IMR-90 (cell line): ENCODE measurements at regions not wholly inside any gene's neighbourhood (a gene's known extent, or its start where the extent isn't known, plus 50 kb on each side); places are given as distances from the start of the nearest gene placed in this dataset.

Experiments used
- ATAC-seq: fragments of 200-7000 bp; cut with Tn5 transposase; 2 replicates; pipeline ENCODE4 v1.9.1; 2020; ENCODE audit warnings: low read depth, mild to moderate bottlenecking, moderate library complexity
- BruUV-seq: library from RNA; stranded (reverse); fragments of 400-500 nt; replicated peaks from 2 replicates; lab custom pipeline; 2021; lab: Mats Ljungman, UMichigan
- CTCF ChIA-PET: fragments of 300-600 bp; formaldehyde crosslinking; extraction: SDS; loops from one replicate; lab custom pipeline; 2021; ENCODE audit warnings: antibody characterized with exemption; lab: Yijun Ruan, JAX
- POLR2A ChIA-PET: fragments of 300-600 bp; sonication (Branson Sonifier 250); formaldehyde crosslinking; loops from one replicate; lab custom pipeline; 2022; ENCODE audit warnings: antibody characterized with exemption; ENCODE audit not compliant: unreplicated experiment; lab: Charles Lee
- DNase-seq: peaks from one replicate; pipeline ENCODE4 v3.0.0; 2013
- H2AFZ ChIP-seq: replicated peaks from 2 replicates; pipeline ENCODE3; 2013; ENCODE audit warnings: low read length, mild to moderate bottlenecking; ENCODE audit not compliant: poor library complexity
- H2AK5ac ChIP-seq: 2 replicates; pipeline ENCODE4 v1.6.1; 2013; ENCODE audit warnings: low read depth, low read length, inconsistent platforms
- H2AK9ac ChIP-seq: replicated peaks from 2 replicates; pipeline ENCODE3; 2013; ENCODE audit warnings: mild to moderate bottlenecking, low read depth, low read length, moderate library complexity; ENCODE audit not compliant: poor library complexity
- H2BK120ac ChIP-seq: 2 replicates; pipeline ENCODE4 v1.6.1; 2013; ENCODE audit warnings: low read depth, low read length, inconsistent platforms
- H2BK15ac ChIP-seq: 3 replicates; pipeline ENCODE4 v1.6.1; 2013; ENCODE audit warnings: low read depth, low read length, inconsistent platforms
- H2BK20ac ChIP-seq: 2 replicates; pipeline ENCODE4 v1.6.1; 2013; ENCODE audit warnings: low read depth, mild to moderate bottlenecking, inconsistent platforms, low read length, moderate library complexity
- H2BK5ac ChIP-seq: 2 replicates; pipeline ENCODE4 v1.6.1; 2013; ENCODE audit warnings: mild to moderate bottlenecking, low read depth, low read length, inconsistent platforms; ENCODE audit not compliant: poor library complexity, severe bottlenecking
- H3K14ac ChIP-seq: replicated peaks from 2 replicates; pipeline ENCODE4 v1.6.1; 2013; ENCODE audit warnings: low read depth, low read length, inconsistent platforms
- H3K18ac ChIP-seq: 2 replicates; pipeline ENCODE4 v1.6.1; 2013; ENCODE audit warnings: low read depth, low read length, control low read depth
- H3K23ac ChIP-seq: 2 replicates; pipeline ENCODE4 v1.6.1; 2013; ENCODE audit warnings: low read depth, low read length, inconsistent platforms
- H3K27ac ChIP-seq: 2 replicates; pipeline ENCODE4 v1.5.1; 2013; ENCODE audit warnings: mild to moderate bottlenecking, control low read depth, low read length; ENCODE audit not compliant: insufficient read depth
- H3K27me3 ChIP-seq: 2 replicates; pipeline ENCODE4 v1.6.1; 2013; ENCODE audit warnings: low read length; ENCODE audit not compliant: control insufficient read depth, insufficient read depth
- H3K36me3 ChIP-seq: 2 replicates; pipeline ENCODE4 v1.6.1; 2013; ENCODE audit warnings: low read length, mixed read lengths; ENCODE audit not compliant: control insufficient read depth, insufficient read depth
- H3K4ac ChIP-seq: 2 replicates; pipeline ENCODE4 v1.6.1; 2013; ENCODE audit warnings: low read depth, low read length, inconsistent platforms
- H3K4me1 ChIP-seq: 2 replicates; pipeline ENCODE4 v1.6.1; 2013; ENCODE audit warnings: low read length, mixed read lengths; ENCODE audit not compliant: control insufficient read depth, insufficient read depth
- H3K4me2 ChIP-seq: 2 replicates; pipeline ENCODE4 v1.6.1; 2013; ENCODE audit warnings: low read depth, mild to moderate bottlenecking, control low read depth, low read length, moderate library complexity
- H3K4me3 ChIP-seq: 2 replicates; pipeline ENCODE4 v1.5.1; 2013; ENCODE audit warnings: low read depth, mild to moderate bottlenecking, control low read depth, low read length, moderate library complexity; ENCODE audit not compliant: insufficient read depth
- H3K56ac ChIP-seq: 2 replicates; pipeline ENCODE4 v1.6.1; 2013; ENCODE audit warnings: low read length, inconsistent platforms; ENCODE audit not compliant: insufficient read depth; ENCODE audit errors: extremely low read depth
- H3K79me1 ChIP-seq, 2 experiments: 2 replicates each; pipeline ENCODE4 v1.6.1; 2013; ENCODE audit warnings: low read length in 2 of 2, inconsistent platforms in 1 of 2, low read depth in 1 of 2
- H3K9ac ChIP-seq: 2 replicates; pipeline ENCODE4 v1.6.1; 2013; ENCODE audit warnings: low read depth, low read length, control low read depth
- H3K9me1 ChIP-seq: 2 replicates; pipeline ENCODE4 v1.6.1; 2013; ENCODE audit warnings: low read length, inconsistent platforms; ENCODE audit not compliant: insufficient read depth
- H3K9me3 ChIP-seq: 2 replicates; pipeline ENCODE4 v1.6.1; 2013; ENCODE audit warnings: low read length; ENCODE audit not compliant: control insufficient read depth, insufficient read depth
- H4K20me1 ChIP-seq: 2 replicates; pipeline ENCODE4 v1.6.1; 2013; ENCODE audit warnings: low read length, inconsistent platforms; ENCODE audit not compliant: insufficient read depth
- H4K5ac ChIP-seq: 2 replicates; pipeline ENCODE4 v1.6.1; 2013; ENCODE audit warnings: mild to moderate bottlenecking, low read depth, low read length, control low read depth
- H4K8ac ChIP-seq, 2 experiments: 2 replicates each; pipeline ENCODE4 v1.6.1; 2013; ENCODE audit warnings: low read depth in 2 of 2, low read length in 2 of 2, control low read depth in 1 of 2, inconsistent platforms in 1 of 2
- H4K91ac ChIP-seq: 2 replicates; pipeline ENCODE4 v1.6.1; 2013; ENCODE audit warnings: low read depth, low read length, inconsistent platforms; ENCODE audit not compliant: insufficient read depth
- BHLHE40 ChIP-seq: fragments of 150-350 bp; IDR thresholded peaks from 2 replicates; pipeline ENCODE4 v1.6.1; 2016; ENCODE audit warnings: mild to moderate bottlenecking, low read depth, low read length
- CHD1 ChIP-seq: IDR thresholded peaks from 2 replicates; pipeline ENCODE4 v1.6.1; 2012; ENCODE audit warnings: low read depth, low read length, improper control_type of control experiment
- FOS ChIP-seq: fragments of 150-350 bp; IDR thresholded peaks from 2 replicates; pipeline ENCODE4 v1.6.1; 2016; ENCODE audit warnings: low read depth, low read length
- NFE2L2 ChIP-seq: fragments of 150-350 bp; IDR thresholded peaks from 2 replicates; pipeline ENCODE4 v1.6.1; 2016; ENCODE audit warnings: low read depth, mild to moderate bottlenecking, low read length
- POLR2A ChIP-seq: IDR thresholded peaks from 2 replicates; pipeline ENCODE4 v1.6.1; 2012; ENCODE audit warnings: mild to moderate bottlenecking, low read depth, low read length
- RAD21 ChIP-seq: IDR thresholded peaks from 2 replicates; pipeline ENCODE4 v1.6.1; 2012; ENCODE audit warnings: low read length, improper control_type of control experiment
- RFX5 ChIP-seq: IDR thresholded peaks from 2 replicates; pipeline ENCODE4 v1.8.0; 2012; ENCODE audit warnings: low read depth, mild to moderate bottlenecking, low read length, moderate library complexity
- WGBS, 2 experiments: methylation state at CpG; one replicate each; pipeline versions ENCODE4 v1.1.5 to v1.1.7; 2013; ENCODE audit warnings: missing lambda C conversion rate in 2 of 2; ENCODE audit not compliant: insufficient read length in 1 of 2; ENCODE audit errors: extremely low coverage in 2 of 2; 5-methylcytosine and 5-hydroxymethylcytosine counted together
- dilution Hi-C: fragments of 300-500 bp; cut with HindIII; formaldehyde crosslinking; loops from one replicate; pipeline ENCODE4 v1.14.3; 2018; ENCODE audit warnings: low sequenced_read_pairs; ENCODE audit not compliant: unreplicated experiment
- in situ Hi-C: fragments of 300-500 bp; cut with MboI; formaldehyde crosslinking; loops from 3 replicates; pipeline ENCODE4 v1.14.3; 2019; ENCODE audit warnings: low sequenced_read_pairs, inconsistent platforms, mixed read lengths
- intact Hi-C: fragments of 100-400 bp; cut with micrococcal nuclease; formaldehyde crosslinking; loops from 2 replicates; pipeline ENCODE4 v1.10.0; 2022
- TF ChIP-seq, protein P1 (sequence below): fragments of 150-350 bp; IDR thresholded peaks from 2 replicates; pipeline ENCODE4 v1.6.1; 2017; ENCODE audit warnings: mild to moderate bottlenecking, antibody characterized with exemption, low read length, low read depth

DNA sequence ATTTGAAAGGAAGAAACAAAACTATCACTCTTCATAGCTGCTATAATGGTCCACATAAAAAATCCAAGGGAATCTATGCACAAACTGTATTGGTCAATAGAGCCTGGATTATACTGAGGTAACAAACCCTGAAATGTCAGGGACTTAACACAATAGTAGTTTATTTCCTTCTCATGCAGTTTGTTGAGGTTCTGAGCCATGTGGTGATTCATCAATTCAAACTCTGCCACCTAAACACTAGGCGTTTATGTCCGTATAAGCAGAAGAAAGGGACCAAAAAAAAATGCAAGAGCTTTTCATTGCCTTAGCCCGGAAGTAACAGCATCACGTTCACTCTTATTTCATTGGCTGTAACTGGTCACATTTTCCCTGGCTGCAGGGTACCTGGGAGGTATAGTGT is 464.7 kb downstream of the ZSWIM6 start:
- no peak overlapping the region for H2BK15ac ChIP-seq
- no peak for ATAC-seq
- H3K4me3 ChIP-seq: no peak overlapping the region
- H2BK20ac ChIP-seq: no peak overlapping the region
- H4K8ac ChIP-seq: no peak overlapping the region
- H2BK5ac ChIP-seq: no peak overlapping the region
- no peak overlapping the region for H3K4me2 ChIP-seq
- no peak overlapping the region for H2AK5ac ChIP-seq
- no peaks in the 10 kb centered on the region; the same call in 1 of the 2 replicates for H3K27me3 ChIP-seq
- no peaks in the 10 kb centered on the region for H3K79me1 ChIP-seq
- no peak overlapping the region for H4K91ac ChIP-seq
- H3K9me3 ChIP-seq: no peaks in the 10 kb centered on the region
- H2AK9ac ChIP-seq: no peak overlapping the region
- ChIA-PET POLR2A (no interaction called here), CTCF (no interaction called here)
- H3K9ac ChIP-seq: no peak overlapping the region
- H3K36me3 ChIP-seq: no peaks in the 10 kb centered on the region
- BruUV-seq: no TSS peak
- in situ Hi-C loops: no loop called here
- TF ChIP-seq RAD21 (no peak), POLR2A (no peak), CHD1 (no peak), BHLHE40 (no peak), FOS (no peak), RFX5 (no peak), NFE2L2 (no peak)
- TF ChIP-seq, protein P1, sequence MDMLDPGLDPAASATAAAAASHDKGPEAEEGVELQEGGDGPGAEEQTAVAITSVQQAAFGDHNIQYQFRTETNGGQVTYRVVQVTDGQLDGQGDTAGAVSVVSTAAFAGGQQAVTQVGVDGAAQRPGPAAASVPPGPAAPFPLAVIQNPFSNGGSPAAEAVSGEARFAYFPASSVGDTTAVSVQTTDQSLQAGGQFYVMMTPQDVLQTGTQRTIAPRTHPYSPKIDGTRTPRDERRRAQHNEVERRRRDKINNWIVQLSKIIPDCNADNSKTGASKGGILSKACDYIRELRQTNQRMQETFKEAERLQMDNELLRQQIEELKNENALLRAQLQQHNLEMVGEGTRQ: no peak
- H4K5ac ChIP-seq: no peak overlapping the region
- no peak overlapping the region for H3K18ac ChIP-seq
- dilution Hi-C loops: no loop called here
- no peak for DNase-seq
- no peak overlapping the region for H2AFZ ChIP-seq
- no peak overlapping the region for H2BK120ac ChIP-seq
- H4K20me1 ChIP-seq: no peaks in the 10 kb centered on the region
- no peak overlapping the region for H3K56ac ChIP-seq
- no peak overlapping the region for H3K14ac ChIP-seq
- H3K4ac ChIP-seq: no peak overlapping the region
- intact Hi-C loops: no loop called here
- H3K9me1 ChIP-seq: no peaks in the 10 kb centered on the region
- no peak overlapping the region for H3K27ac ChIP-seq
- H3K23ac ChIP-seq: no peak overlapping the region
- WGBS, 2 experiments: no CpG with 5 or more reads among the region's 4 CpGs
- no peaks in the 10 kb centered on the region for H3K4me1 ChIP-seq
